SK-N-SH treated with all-trans-retinoic acid at 6 μM for 48 hours (cell line): ENCODE measurements at regions not wholly inside any gene's neighbourhood (a gene's known extent, or its start where the extent isn't known, plus 50 kb on each side); places are given as distances from the start of the nearest gene placed in this dataset.

ENCODE experiments used
- ARNTL ChIP-seq: fragments of 450-650 bp; formaldehyde crosslinking; IDR thresholded peaks from 2 replicates; pipeline ENCODE4 v1.5.0; 2020; ENCODE audit warnings: low read depth, mild to moderate bottlenecking, moderate library complexity, borderline replicate concordance
- OSR1 ChIP-seq: fragments of 250-450 bp; sonication (Bioruptor Pico); IDR thresholded peaks from 2 replicates; pipeline ENCODE4 v1.8.0; 2022; ENCODE audit warnings: moderate library complexity, mild to moderate bottlenecking, inconsistent platforms
- TCF4 ChIP-seq: fragments of 250-450 bp; sonication (Bioruptor Pico); IDR thresholded peaks from 2 replicates; pipeline ENCODE4 v1.8.0; 2021; ENCODE audit warnings: mild to moderate bottlenecking, moderate library complexity, borderline replicate concordance
- ZFP30 ChIP-seq: fragments of 450-650 bp; formaldehyde crosslinking; IDR thresholded peaks from 2 replicates; pipeline ENCODE4 v1.5.0; 2022; ENCODE audit warnings: mild to moderate bottlenecking, moderate library complexity
- ZNF565 ChIP-seq: fragments of 450-650 bp; formaldehyde crosslinking; conservative IDR thresholded peaks from 2 replicates; pipeline ENCODE4 v1.5.0; 2020; ENCODE audit warnings: low read depth, mild to moderate bottlenecking, moderate library complexity
- ZNF70 ChIP-seq: fragments of 450-650 bp; formaldehyde crosslinking; IDR thresholded peaks from 2 replicates; pipeline ENCODE4 v1.5.0; 2020; ENCODE audit warnings: mild to moderate bottlenecking, moderate library complexity
- TF ChIP-seq, protein P1 (sequence below): fragments of 250-450 bp; sonication (Bioruptor Pico); IDR thresholded peaks from 2 replicates; pipeline ENCODE4 v1.8.0; 2020; ENCODE audit warnings: mild to moderate bottlenecking, moderate library complexity, borderline replicate concordance
- TF ChIP-seq, protein P2 (sequence below): fragments of 250-450 bp; sonication (Bioruptor Pico); IDR thresholded peaks from 2 replicates; pipeline ENCODE4 v1.5.1; 2020; ENCODE audit warnings: low read depth, mild to moderate bottlenecking, moderate library complexity

DNA sequence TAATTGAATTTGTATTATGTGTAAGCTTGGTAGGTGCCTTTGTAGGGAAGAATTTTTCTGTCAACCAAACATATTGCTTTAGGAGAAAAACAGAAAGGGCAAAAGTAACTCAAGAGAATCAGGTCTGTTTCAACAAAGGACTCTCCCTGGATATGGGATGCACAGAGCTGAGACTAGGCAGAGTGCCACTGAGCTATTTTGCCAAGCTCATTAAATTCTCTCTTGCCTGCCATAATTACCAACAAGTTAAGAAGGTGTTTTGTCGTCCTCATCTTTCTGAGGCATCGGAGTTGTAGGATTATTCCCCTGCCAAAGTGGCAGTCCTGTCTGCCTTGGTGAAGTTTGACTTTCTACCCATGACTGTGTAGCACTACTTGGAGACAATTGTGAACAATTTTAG lies 438.9 kb upstream of the SEL1L start:
- TF ChIP-seq, protein P1, sequence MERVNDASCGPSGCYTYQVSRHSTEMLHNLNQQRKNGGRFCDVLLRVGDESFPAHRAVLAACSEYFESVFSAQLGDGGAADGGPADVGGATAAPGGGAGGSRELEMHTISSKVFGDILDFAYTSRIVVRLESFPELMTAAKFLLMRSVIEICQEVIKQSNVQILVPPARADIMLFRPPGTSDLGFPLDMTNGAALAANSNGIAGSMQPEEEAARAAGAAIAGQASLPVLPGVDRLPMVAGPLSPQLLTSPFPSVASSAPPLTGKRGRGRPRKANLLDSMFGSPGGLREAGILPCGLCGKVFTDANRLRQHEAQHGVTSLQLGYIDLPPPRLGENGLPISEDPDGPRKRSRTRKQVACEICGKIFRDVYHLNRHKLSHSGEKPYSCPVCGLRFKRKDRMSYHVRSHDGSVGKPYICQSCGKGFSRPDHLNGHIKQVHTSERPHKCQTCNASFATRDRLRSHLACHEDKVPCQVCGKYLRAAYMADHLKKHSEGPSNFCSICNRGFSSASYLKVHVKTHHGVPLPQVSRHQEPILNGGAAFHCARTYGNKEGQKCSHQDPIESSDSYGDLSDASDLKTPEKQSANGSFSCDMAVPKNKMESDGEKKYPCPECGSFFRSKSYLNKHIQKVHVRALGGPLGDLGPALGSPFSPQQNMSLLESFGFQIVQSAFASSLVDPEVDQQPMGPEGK (CRISPR knock-in tag), result no peak
- TF ChIP-seq ZFP30 (CRISPR knock-in tag), result no peak
- no peak for TF ChIP-seq OSR1 (CRISPR knock-in tag)
- TF ChIP-seq ZNF565 (CRISPR knock-in tag), result no peak
- TF ChIP-seq, protein P2, sequence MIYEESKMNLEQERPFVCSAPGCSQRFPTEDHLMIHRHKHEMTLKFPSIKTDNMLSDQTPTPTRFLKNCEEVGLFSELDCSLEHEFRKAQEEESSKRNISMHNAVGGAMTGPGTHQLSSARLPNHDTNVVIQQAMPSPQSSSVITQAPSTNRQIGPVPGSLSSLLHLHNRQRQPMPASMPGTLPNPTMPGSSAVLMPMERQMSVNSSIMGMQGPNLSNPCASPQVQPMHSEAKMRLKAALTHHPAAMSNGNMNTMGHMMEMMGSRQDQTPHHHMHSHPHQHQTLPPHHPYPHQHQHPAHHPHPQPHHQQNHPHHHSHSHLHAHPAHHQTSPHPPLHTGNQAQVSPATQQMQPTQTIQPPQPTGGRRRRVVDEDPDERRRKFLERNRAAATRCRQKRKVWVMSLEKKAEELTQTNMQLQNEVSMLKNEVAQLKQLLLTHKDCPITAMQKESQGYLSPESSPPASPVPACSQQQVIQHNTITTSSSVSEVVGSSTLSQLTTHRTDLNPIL (CRISPR knock-in tag), result no peak
- no peak for TF ChIP-seq TCF4 (CRISPR knock-in tag)
- no peak for TF ChIP-seq ZNF70
- TF ChIP-seq ARNTL (CRISPR knock-in tag), result no peak
